ENCODE measurements at regions not wholly inside any gene's neighbourhood (a gene's known extent, or its start where the extent isn't known, plus 50 kb on each side); places are given as distances from the start of the nearest gene placed in this dataset.

GRCh38 chr6:71405416-71405815, 116.8 kb downstream of the OGFRL1 start:
- no peak for TF ChIP-seq CTCF (IDR thresholded peaks at IDR 0.05)
- no peak for TF ChIP-seq POLR2A (IDR thresholded peaks at IDR 0.05)
